H1 (cell line): ENCODE measurements at regions not wholly inside any gene's neighbourhood (a gene's known extent, or its start where the extent isn't known, plus 50 kb on each side); places are given as distances from the start of the nearest gene placed in this dataset.

Experiments used
- CHD1 ChIP-seq: IDR thresholded peaks from 2 replicates; pipeline ENCODE4 v1.6.1; 2012; ENCODE audit warnings: low read depth, low read length, improper control_type of control experiment
- CTCF ChIP-seq, 3 experiments: IDR thresholded peaks; 1 replicate in 2 of 3; 2 replicates in 1 of 3; pipeline versions ENCODE4 v1.5.1 to v1.6.1; 2011; ENCODE audit warnings: low read length in 3 of 3, mild to moderate bottlenecking in 3 of 3, inconsistent platforms in 2 of 3, low read depth in 1 of 3, moderate library complexity in 1 of 3; ENCODE audit not compliant: insufficient read depth in 1 of 3; ENCODE audit errors: control extremely low read depth in 1 of 3
- EP300 ChIP-seq, 2 experiments: IDR thresholded peaks; 1 replicate in 1 of 2; 2 replicates in 1 of 2; pipeline ENCODE4 v1.6.1; 2011 to 2012; ENCODE audit warnings: low read depth in 2 of 2, low read length in 2 of 2, mild to moderate bottlenecking in 2 of 2, borderline replicate concordance in 1 of 2, inconsistent platforms in 1 of 2, moderate library complexity in 1 of 2
- FOSL1 ChIP-seq: IDR thresholded peaks from 2 replicates; pipeline ENCODE4 v1.6.1; 2011; ENCODE audit warnings: mild to moderate bottlenecking, low read depth, low read length, moderate library complexity; ENCODE audit not compliant: insufficient read depth
- KDM4A ChIP-seq: IDR thresholded peaks from one replicate; pipeline ENCODE4 v1.7.1; 2012; ENCODE audit warnings: low read depth, mild to moderate bottlenecking, moderate library complexity, low read length, inconsistent platforms; ENCODE audit not compliant: severe bottlenecking
- NANOG ChIP-seq: IDR thresholded peaks from 2 replicates; pipeline ENCODE4 v1.6.1; 2011; ENCODE audit warnings: low read length, low read depth, mild to moderate bottlenecking, inconsistent platforms; ENCODE audit not compliant: insufficient read depth, poor library complexity, severe bottlenecking
- SAP30 ChIP-seq: fragments of 300-600 bp; sonication (generic); IDR thresholded peaks from 2 replicates; pipeline ENCODE4 v1.7.1; 2012; ENCODE audit warnings: low read length, moderate library complexity, mild to moderate bottlenecking, inconsistent platforms; ENCODE audit not compliant: insufficient read depth, insufficient replicate concordance
- SP1 ChIP-seq: IDR thresholded peaks from 2 replicates; pipeline ENCODE4 v1.6.1; 2011; ENCODE audit warnings: low read depth, low read length
- TF ChIP-seq, protein P1 (sequence below): fragments of 300-600 bp; sonication (generic); IDR thresholded peaks from 2 replicates; pipeline ENCODE4 v1.7.1; 2012; ENCODE audit warnings: low read length, moderate library complexity, mild to moderate bottlenecking, inconsistent platforms; ENCODE audit not compliant: insufficient replicate concordance

DNA sequence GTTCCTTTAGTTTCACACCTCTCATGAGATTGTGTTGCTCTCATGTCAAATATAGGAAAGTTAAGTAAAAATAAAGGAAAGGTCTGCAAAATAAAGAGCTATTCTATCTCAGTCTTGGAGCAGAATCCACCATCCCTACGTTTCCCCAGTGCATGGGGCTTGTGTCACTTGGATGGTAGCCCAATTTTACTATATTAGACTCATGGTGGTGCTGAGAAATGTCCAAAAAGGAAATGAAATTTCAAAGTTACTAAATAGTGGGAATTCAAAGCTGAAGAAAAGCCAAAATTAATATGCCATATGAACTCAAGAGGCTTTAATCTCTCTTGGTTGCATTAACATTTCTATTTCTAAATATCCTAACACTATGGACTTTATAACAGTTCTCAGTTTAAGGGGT is 1283.3 kb upstream of the GJE1 start (continued):
- TF ChIP-seq, protein P1, sequence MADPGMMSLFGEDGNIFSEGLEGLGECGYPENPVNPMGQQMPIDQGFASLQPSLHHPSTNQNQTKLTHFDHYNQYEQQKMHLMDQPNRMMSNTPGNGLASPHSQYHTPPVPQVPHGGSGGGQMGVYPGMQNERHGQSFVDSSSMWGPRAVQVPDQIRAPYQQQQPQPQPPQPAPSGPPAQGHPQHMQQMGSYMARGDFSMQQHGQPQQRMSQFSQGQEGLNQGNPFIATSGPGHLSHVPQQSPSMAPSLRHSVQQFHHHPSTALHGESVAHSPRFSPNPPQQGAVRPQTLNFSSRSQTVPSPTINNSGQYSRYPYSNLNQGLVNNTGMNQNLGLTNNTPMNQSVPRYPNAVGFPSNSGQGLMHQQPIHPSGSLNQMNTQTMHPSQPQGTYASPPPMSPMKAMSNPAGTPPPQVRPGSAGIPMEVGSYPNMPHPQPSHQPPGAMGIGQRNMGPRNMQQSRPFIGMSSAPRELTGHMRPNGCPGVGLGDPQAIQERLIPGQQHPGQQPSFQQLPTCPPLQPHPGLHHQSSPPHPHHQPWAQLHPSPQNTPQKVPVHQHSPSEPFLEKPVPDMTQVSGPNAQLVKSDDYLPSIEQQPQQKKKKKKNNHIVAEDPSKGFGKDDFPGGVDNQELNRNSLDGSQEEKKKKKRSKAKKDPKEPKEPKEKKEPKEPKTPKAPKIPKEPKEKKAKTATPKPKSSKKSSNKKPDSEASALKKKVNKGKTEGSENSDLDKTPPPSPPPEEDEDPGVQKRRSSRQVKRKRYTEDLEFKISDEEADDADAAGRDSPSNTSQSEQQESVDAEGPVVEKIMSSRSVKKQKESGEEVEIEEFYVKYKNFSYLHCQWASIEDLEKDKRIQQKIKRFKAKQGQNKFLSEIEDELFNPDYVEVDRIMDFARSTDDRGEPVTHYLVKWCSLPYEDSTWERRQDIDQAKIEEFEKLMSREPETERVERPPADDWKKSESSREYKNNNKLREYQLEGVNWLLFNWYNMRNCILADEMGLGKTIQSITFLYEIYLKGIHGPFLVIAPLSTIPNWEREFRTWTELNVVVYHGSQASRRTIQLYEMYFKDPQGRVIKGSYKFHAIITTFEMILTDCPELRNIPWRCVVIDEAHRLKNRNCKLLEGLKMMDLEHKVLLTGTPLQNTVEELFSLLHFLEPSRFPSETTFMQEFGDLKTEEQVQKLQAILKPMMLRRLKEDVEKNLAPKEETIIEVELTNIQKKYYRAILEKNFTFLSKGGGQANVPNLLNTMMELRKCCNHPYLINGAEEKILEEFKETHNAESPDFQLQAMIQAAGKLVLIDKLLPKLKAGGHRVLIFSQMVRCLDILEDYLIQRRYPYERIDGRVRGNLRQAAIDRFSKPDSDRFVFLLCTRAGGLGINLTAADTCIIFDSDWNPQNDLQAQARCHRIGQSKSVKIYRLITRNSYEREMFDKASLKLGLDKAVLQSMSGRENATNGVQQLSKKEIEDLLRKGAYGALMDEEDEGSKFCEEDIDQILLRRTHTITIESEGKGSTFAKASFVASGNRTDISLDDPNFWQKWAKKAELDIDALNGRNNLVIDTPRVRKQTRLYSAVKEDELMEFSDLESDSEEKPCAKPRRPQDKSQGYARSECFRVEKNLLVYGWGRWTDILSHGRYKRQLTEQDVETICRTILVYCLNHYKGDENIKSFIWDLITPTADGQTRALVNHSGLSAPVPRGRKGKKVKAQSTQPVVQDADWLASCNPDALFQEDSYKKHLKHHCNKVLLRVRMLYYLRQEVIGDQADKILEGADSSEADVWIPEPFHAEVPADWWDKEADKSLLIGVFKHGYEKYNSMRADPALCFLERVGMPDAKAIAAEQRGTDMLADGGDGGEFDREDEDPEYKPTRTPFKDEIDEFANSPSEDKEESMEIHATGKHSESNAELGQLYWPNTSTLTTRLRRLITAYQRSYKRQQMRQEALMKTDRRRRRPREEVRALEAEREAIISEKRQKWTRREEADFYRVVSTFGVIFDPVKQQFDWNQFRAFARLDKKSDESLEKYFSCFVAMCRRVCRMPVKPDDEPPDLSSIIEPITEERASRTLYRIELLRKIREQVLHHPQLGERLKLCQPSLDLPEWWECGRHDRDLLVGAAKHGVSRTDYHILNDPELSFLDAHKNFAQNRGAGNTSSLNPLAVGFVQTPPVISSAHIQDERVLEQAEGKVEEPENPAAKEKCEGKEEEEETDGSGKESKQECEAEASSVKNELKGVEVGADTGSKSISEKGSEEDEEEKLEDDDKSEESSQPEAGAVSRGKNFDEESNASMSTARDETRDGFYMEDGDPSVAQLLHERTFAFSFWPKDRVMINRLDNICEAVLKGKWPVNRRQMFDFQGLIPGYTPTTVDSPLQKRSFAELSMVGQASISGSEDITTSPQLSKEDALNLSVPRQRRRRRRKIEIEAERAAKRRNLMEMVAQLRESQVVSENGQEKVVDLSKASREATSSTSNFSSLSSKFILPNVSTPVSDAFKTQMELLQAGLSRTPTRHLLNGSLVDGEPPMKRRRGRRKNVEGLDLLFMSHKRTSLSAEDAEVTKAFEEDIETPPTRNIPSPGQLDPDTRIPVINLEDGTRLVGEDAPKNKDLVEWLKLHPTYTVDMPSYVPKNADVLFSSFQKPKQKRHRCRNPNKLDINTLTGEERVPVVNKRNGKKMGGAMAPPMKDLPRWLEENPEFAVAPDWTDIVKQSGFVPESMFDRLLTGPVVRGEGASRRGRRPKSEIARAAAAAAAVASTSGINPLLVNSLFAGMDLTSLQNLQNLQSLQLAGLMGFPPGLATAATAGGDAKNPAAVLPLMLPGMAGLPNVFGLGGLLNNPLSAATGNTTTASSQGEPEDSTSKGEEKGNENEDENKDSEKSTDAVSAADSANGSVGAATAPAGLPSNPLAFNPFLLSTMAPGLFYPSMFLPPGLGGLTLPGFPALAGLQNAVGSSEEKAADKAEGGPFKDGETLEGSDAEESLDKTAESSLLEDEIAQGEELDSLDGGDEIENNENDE: no peak
- TF ChIP-seq CTCF (IDR thresholded peaks at IDR 0.05; ENCODE audit: control extremely low read depth in 1 of 3, insufficient read depth in 1 of 3, low read depth in 1 of 3, low read length in 3 of 3) (no peak), CHD1 (no peak), SP1 (no peak), FOSL1 (no peak), NANOG (no peak), EP300 (IDR thresholded peaks at IDR 0.05; ENCODE audit: borderline replicate concordance in 1 of 2, low read depth in 2 of 2, low read length in 2 of 2) (no peak), SAP30 (no peak), KDM4A (no peak)
